Heart left ventricle (tissue), 16 donors: ENCODE measurements at regions not wholly inside any gene's neighbourhood (a gene's known extent, or its start where the extent isn't known, plus 50 kb on each side); places are given as distances from the start of the nearest gene placed in this dataset.

ENCODE experiments used
- ATAC-seq, 4 donors: fragments of 200-7000 bp; cut with Tn5 transposase; one replicate each; pipeline ENCODE4 v1.9.1; 2020 to 2022; ENCODE audit warnings: moderate library complexity in 4 of 4, mild to moderate bottlenecking in 3 of 4, moderate number of reproducible peaks in 1 of 4
- DNase-seq, 5 donors: peaks; one replicate each; pipeline ENCODE4 v3.0.0-alpha.2; 2020
- H3K27ac ChIP-seq, 12 donors: fragments of 200-600 bp; sonication (generic) in 4 of 12; one replicate each; pipeline versions ENCODE4 v1.5.0 to v1.8.0; 2016 to 2022; ENCODE audit warnings: mild to moderate bottlenecking in 2 of 12
- H3K27me3 ChIP-seq, 9 donors: fragments of 200-600 bp; sonication (generic) in 2 of 9; one replicate each; pipeline versions ENCODE4 v1.5.1 to v1.8.0; 2016 to 2022; ENCODE audit warnings: mild to moderate bottlenecking in 3 of 9
- H3K36me3 ChIP-seq, 9 donors: fragments of 200-600 bp; sonication (generic) in 2 of 9; one replicate each; pipeline versions ENCODE4 v1.5.0 to v1.8.0; 2018 to 2022; ENCODE audit warnings: mild to moderate bottlenecking in 2 of 9
- H3K4me1 ChIP-seq, 12 donors: fragments of 200-600 bp; sonication (generic) in 4 of 12; one replicate each; pipeline versions ENCODE4 v1.5.0 to v1.8.0; 2016 to 2022; ENCODE audit warnings: mild to moderate bottlenecking in 3 of 12
- H3K4me3 ChIP-seq, 12 donors: fragments of 200-600 bp; sonication (generic) in 4 of 12; one replicate each; pipeline versions ENCODE4 v1.5.0 to v1.8.0; 2017 to 2022; ENCODE audit warnings: mild to moderate bottlenecking in 9 of 12, moderate library complexity in 4 of 12
- H3K9me3 ChIP-seq, 12 donors: fragments of 200-600 bp; sonication (generic) in 4 of 12; one replicate each; pipeline versions ENCODE4 v1.5.0 to v1.8.0; 2016 to 2022; ENCODE audit warnings: mild to moderate bottlenecking in 1 of 12
- CTCF ChIP-seq, 12 donors: fragments of 200-600 bp; sonication (generic) in 4 of 12; IDR thresholded peaks; one replicate each; pipeline versions ENCODE4 v1.5.0 to v1.8.0; 2018 to 2022; ENCODE audit warnings: antibody characterized with exemption in 12 of 12, mild to moderate bottlenecking in 5 of 12
- POLR2A ChIP-seq, 2 donors: fragments of 450-650 bp; IDR thresholded peaks; one replicate each; pipeline ENCODE4 v1.6.1; 2017; ENCODE audit warnings: antibody characterized with exemption in 2 of 2, mild to moderate bottlenecking in 2 of 2, moderate library complexity in 2 of 2
- WGBS, 4 donors: extraction: QIAGEN DNeasy Blood & Tissue Kit in 2 of 4; methylation state at CpG; one replicate each; pipeline versions ENCODE4 v1.1.5 to v1.1.7; 2013 to 2018; 5-methylcytosine and 5-hydroxymethylcytosine counted together
- intact Hi-C, 10 donors: fragments of 100-400 bp; cut with DNase I; formaldehyde crosslinking; loops; one replicate each; pipeline versions ENCODE4 v1.11.1 to v1.14.2; 2022
- donor health status: ischemic (EF 13 %, LVEDD 7.1; RV severe dilation, severe dysfunction).
- donor health status: healthy with polysubstance abuse.
- donor health status: DM: no; HTN: yes; CAD: no.
- donor health status: DM: no; HTN: no; CAD: no.
- donor health status: ischemic (EF 25% LVEDD 6.9; RV normal size, moderate dysfunction).
- donor health status: ischemic (EF 25% LVEDD 5.7; RV mildly dilated, moderate dysfunction).
- donor health status: healthy.
- donor health status: DM: yes; HTN: yes; CAD: no.
- donor health status: ischemic (EF 35%, LVEDD 5.7; RV mildly dilated, moderate dysfunction).
- donor health status: nonischemic (EF 11% LVEDD 7.7; RV severe dilation, severe dysfunction).
- donor health status: DM: yes; HTN: yes; CAD: no.
- donor health status: PGD.
- donor health status: ischemic (EF 29% LVEDD 5.4; RV normal size, mild dysfunction).
- donor health status: nonischemic (EF 23%, LVEDD 6.1; RV moderate dilation, normal function).

DNA sequence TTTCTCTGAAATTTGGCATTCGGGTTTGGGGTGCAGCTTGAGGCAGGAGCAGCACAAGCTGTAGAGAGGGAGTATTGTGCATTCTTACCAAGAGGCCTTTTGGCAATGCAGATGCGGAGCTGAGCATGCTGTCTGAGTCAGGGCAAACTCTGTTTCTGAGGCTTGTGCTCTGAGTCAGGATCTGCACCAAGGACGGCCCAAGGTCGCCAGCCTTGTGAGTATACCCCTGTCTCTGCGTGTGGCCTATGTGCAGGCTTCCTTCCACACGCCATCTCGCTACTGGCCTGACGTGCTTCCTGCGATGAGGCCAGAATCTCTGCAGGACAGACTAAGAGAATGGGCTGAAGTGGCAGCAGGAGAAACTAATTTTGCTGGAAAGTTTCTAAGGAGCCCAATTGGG lies 83.8 kb upstream of the ROPN1 start:
- 83 to 87% (median 86%) methylated on average over 9 of the region's 9 CpGs for WGBS, 4 donors
- peak overlapping the region in 1 of 12 donors; percentile 28 for H3K27ac ChIP-seq
- peak in 3 of 4 donors; percentile 12 to 35 (median 32) for ATAC-seq
- intact Hi-C loops = loop anchor here (2.0 to 5.0 kb wide), 4 partner anchors 43 to 207 kb away; partner anchors contain the start of gene KALRN (in 8 of the 10)
- H3K4me1 ChIP-seq = peaks cover 0 to 40% (median 25%) of the 10 kb centered on the region in 12 donors
- no peaks in the 10 kb centered on the region for H3K27me3 ChIP-seq
- H3K36me3 ChIP-seq = no peaks in the 10 kb centered on the region
- H3K9me3 ChIP-seq = no peaks in the 10 kb centered on the region
- TF ChIP-seq CTCF (IDR thresholded peaks at IDR 0.05) = no peak
- TF ChIP-seq POLR2A (IDR thresholded peaks at IDR 0.05) = no peak
- peak in 1 of 5 donors; percentile 33 for DNase-seq
- H3K4me3 ChIP-seq = no peak overlapping the region

GRCh38 chr3:124076235-124076634 lies 84.3 kb upstream of the ROPN1 start:
- Histone ChIP-seq H3K9me3 (no peaks in the 10 kb centered on the region), H3K4me3 (no peak overlapping the region), H3K4me1 (peaks cover 0 to 40% (median 24%) of the 10 kb centered on the region in 12 donors), H3K36me3 (no peaks in the 10 kb centered on the region), H3K27me3 (no peaks in the 10 kb centered on the region), H3K27ac (peak overlapping the region in 1 of 12 donors; percentile 28)
- ATAC-seq = no peak
- intact Hi-C loops = loop anchor here (2.0 to 5.0 kb wide), 4 partner anchors 43 to 206 kb away; partner anchors contain the start of gene KALRN (in 8 of the 10)
- TF ChIP-seq CTCF (IDR thresholded peaks at IDR 0.05) (no peak), POLR2A (IDR thresholded peaks at IDR 0.05) (no peak)
- 74 to 85% (median 80%) methylated on average over 4 to 5 of the region's 5 CpGs for WGBS, 4 donors
- DNase-seq = no peak

GRCh38 chr3:124078953-124079911 lies 87.3 kb upstream of the ROPN1 start:
- no peak for DNase-seq

More at GRCh38 chr3:124078953-124079911, 87.3 kb upstream of the ROPN1 start:
- Histone ChIP-seq H3K4me1 (peaks cover 0 to 58% (median 30%) of the 10 kb centered on the region in 12 donors), H3K9me3 (no peaks in the 10 kb centered on the region), H3K36me3 (no peaks in the 10 kb centered on the region), H3K4me3 (no peak overlapping the region), H3K27me3 (no peaks in the 10 kb centered on the region), H3K27ac (peak overlapping the region in 4 of 12 donors; percentile 13 to 43 (median 28))
- intact Hi-C loops = loop anchor here (1.0 to 5.0 kb wide), 6 partner anchors 46 to 203 kb away; partner anchors contain the start of gene KALRN (in 8 of the 10)
- WGBS, 4 donors = 30 to 38% (median 35%) methylated on average over 4 of the region's 4 CpGs
- peak in 2 of 4 donors; percentile 53 to 59 for ATAC-seq
- TF ChIP-seq CTCF (IDR thresholded peaks at IDR 0.05) = peak; percentile 65 to 88 (median 82)
- TF ChIP-seq POLR2A (IDR thresholded peaks at IDR 0.05) = no peak
